H9 (cell line): ENCODE measurements at regions not wholly inside any gene's neighbourhood (a gene's known extent, or its start where the extent isn't known, plus 50 kb on each side); places are given as distances from the start of the nearest gene placed in this dataset.

Experiments used
- DNase-seq: peaks from one replicate; pipeline ENCODE4 v3.0.0-alpha.2; 2017
- H2AFZ ChIP-seq: one replicate; pipeline ENCODE4 v1.6.1; 2013; ENCODE audit warnings: mild to moderate bottlenecking, low read length, control low read depth, moderate library complexity
- H2AK5ac ChIP-seq: 2 replicates; pipeline ENCODE4 v1.6.1; 2013; ENCODE audit warnings: low read length, control low read depth, mixed read lengths; ENCODE audit not compliant: insufficient read length
- H2BK120ac ChIP-seq: one replicate; pipeline ENCODE4 v1.6.1; 2013; ENCODE audit warnings: low read depth, mild to moderate bottlenecking, low read length, control low read depth, inconsistent platforms; ENCODE audit not compliant: poor library complexity, severe bottlenecking
- H2BK12ac ChIP-seq: 2 replicates; pipeline ENCODE4 v1.6.1; 2013; ENCODE audit warnings: low read length, control low read depth, mixed read lengths, low read depth; ENCODE audit not compliant: insufficient read length
- H2BK15ac ChIP-seq: 2 replicates; pipeline ENCODE4 v1.6.1; 2013; ENCODE audit warnings: low read depth, low read length, control low read depth
- H2BK20ac ChIP-seq: one replicate; pipeline ENCODE4 v1.6.1; 2013; ENCODE audit warnings: low read depth, mild to moderate bottlenecking, low read length, control low read depth, inconsistent platforms; ENCODE audit not compliant: poor library complexity, severe bottlenecking
- H2BK5ac ChIP-seq: 2 replicates; pipeline ENCODE4 v1.6.1; 2013; ENCODE audit warnings: low read length, control low read depth, mixed read lengths; ENCODE audit not compliant: insufficient read length
- H3K14ac ChIP-seq: 2 replicates; pipeline ENCODE4 v1.6.1; 2013; ENCODE audit warnings: low read length, control low read depth; ENCODE audit not compliant: insufficient read depth
- H3K18ac ChIP-seq: 2 replicates; pipeline ENCODE4 v1.6.1; 2013; ENCODE audit warnings: low read depth, mild to moderate bottlenecking, mixed read lengths, low read length, control low read depth; ENCODE audit not compliant: insufficient read length
- H3K23ac ChIP-seq: 2 replicates; pipeline ENCODE4 v1.6.1; 2013; ENCODE audit warnings: low read length, control low read depth, mixed read lengths, low read depth; ENCODE audit not compliant: insufficient read length
- H3K23me2 ChIP-seq: 2 replicates; pipeline ENCODE4 v1.6.1; 2013; ENCODE audit warnings: low read depth, mild to moderate bottlenecking, mixed read lengths, low read length, control low read depth; ENCODE audit not compliant: insufficient read length, poor library complexity, severe bottlenecking
- H3K27ac ChIP-seq: 2 replicates; pipeline ENCODE4 v1.5.1; 2013; ENCODE audit warnings: low read length, control low read depth, mixed read lengths, low read depth; ENCODE audit not compliant: insufficient read length
- H3K27me3 ChIP-seq: 2 replicates; pipeline ENCODE4 v1.6.1; 2013; ENCODE audit warnings: low read length, control low read depth, inconsistent platforms; ENCODE audit not compliant: insufficient read depth
- H3K4ac ChIP-seq: 2 replicates; pipeline ENCODE4 v1.6.1; 2013; ENCODE audit warnings: low read depth, mild to moderate bottlenecking, control low read depth, inconsistent platforms, low read length, moderate library complexity
- H3K4me1 ChIP-seq: 2 replicates; pipeline ENCODE4 v1.6.1; 2013; ENCODE audit warnings: low read length, control low read depth, inconsistent platforms; ENCODE audit not compliant: insufficient read depth
- H3K4me2 ChIP-seq: 2 replicates; pipeline ENCODE4 v1.6.1; 2013; ENCODE audit warnings: low read length, control low read depth, mixed read lengths; ENCODE audit not compliant: insufficient read length, insufficient read depth
- H3K56ac ChIP-seq: 2 replicates; pipeline ENCODE4 v1.6.1; 2013; ENCODE audit warnings: low read depth, mild to moderate bottlenecking, mixed read lengths, low read length, control low read depth; ENCODE audit not compliant: insufficient read length
- H3K79me1 ChIP-seq: 2 replicates; pipeline ENCODE4 v1.6.1; 2013; ENCODE audit warnings: low read depth, mild to moderate bottlenecking, moderate library complexity, low read length, control low read depth, inconsistent platforms; ENCODE audit not compliant: insufficient read depth, poor library complexity, severe bottlenecking
- H3K79me2 ChIP-seq: 2 replicates; pipeline ENCODE4 v1.6.1; 2013; ENCODE audit warnings: low read length, control low read depth, inconsistent platforms; ENCODE audit not compliant: insufficient read depth
- H3K9ac ChIP-seq: 2 replicates; pipeline ENCODE4 v1.6.1; 2013; ENCODE audit warnings: low read length, control low read depth, mixed read lengths; ENCODE audit not compliant: insufficient read length; ENCODE audit errors: extremely low read depth
- H3K9me3 ChIP-seq: one replicate; pipeline ENCODE4 v1.6.1; 2013; ENCODE audit warnings: low read depth, low read length, inconsistent platforms; ENCODE audit not compliant: control insufficient read depth
- H3T11ph ChIP-seq: one replicate; pipeline ENCODE4 v1.6.1; 2013; ENCODE audit warnings: mild to moderate bottlenecking, low read length, control low read depth, inconsistent platforms
- H4K20me1 ChIP-seq: one replicate; pipeline ENCODE4 v1.6.1; 2013; ENCODE audit not compliant: control insufficient read depth, insufficient read length, insufficient read depth
- H4K5ac ChIP-seq: 2 replicates; pipeline ENCODE4 v1.6.1; 2013; ENCODE audit warnings: low read depth, mild to moderate bottlenecking, mixed read lengths, low read length, control low read depth; ENCODE audit not compliant: insufficient read length
- H4K8ac ChIP-seq: replicated peaks from 2 replicates; pipeline ENCODE4 v1.6.1; 2013; ENCODE audit warnings: low read length, control low read depth, mixed read lengths, low read depth; ENCODE audit not compliant: insufficient read length
- H4K91ac ChIP-seq: 2 replicates; pipeline ENCODE4 v1.6.1; 2013; ENCODE audit warnings: low read depth, mild to moderate bottlenecking, moderate library complexity, mixed read lengths, low read length, control low read depth; ENCODE audit not compliant: insufficient read length
- H3K27ac Mint-ChIP-seq, 3 experiments: 2 replicates in 2 of 3; 3 replicates in 1 of 3; pipeline ENCODE4 v1.8.0; 2020 to 2021; ENCODE audit warnings: mixed read lengths in 3 of 3, mild to moderate bottlenecking in 1 of 3, moderate library complexity in 1 of 3
- H3K27me3 Mint-ChIP-seq: 2 replicates; pipeline ENCODE4 v1.8.0; 2021; ENCODE audit warnings: low read depth, mild to moderate bottlenecking, moderate library complexity, mixed read lengths
- H3K36me3 Mint-ChIP-seq, 3 experiments: 2 replicates in 2 of 3; 3 replicates in 1 of 3; pipeline ENCODE4 v1.8.0; 2020 to 2021; ENCODE audit warnings: low read depth in 3 of 3, mixed read lengths in 3 of 3; ENCODE audit not compliant: insufficient read depth in 1 of 3
- H3K4me1 Mint-ChIP-seq, 2 experiments: 2 replicates each; pipeline ENCODE4 v1.8.0; 2020; ENCODE audit warnings: mixed read lengths in 2 of 2
- H3K4me3 Mint-ChIP-seq, 2 experiments: 2 replicates in 1 of 2; 3 replicates in 1 of 2; pipeline ENCODE4 v1.8.0; 2020 to 2021; ENCODE audit warnings: mild to moderate bottlenecking in 2 of 2, mixed read lengths in 2 of 2, moderate library complexity in 1 of 2
- H3K9me3 Mint-ChIP-seq, 2 experiments: 2 replicates in 1 of 2; 3 replicates in 1 of 2; pipeline ENCODE4 v1.8.0; 2020; ENCODE audit warnings: mild to moderate bottlenecking in 2 of 2, mixed read lengths in 2 of 2, moderate library complexity in 1 of 2
- WGBS: extraction: QIAGEN DNeasy Blood & Tissue Kit; methylation state at CpG from one replicate; pipeline ENCODE4 v1.1.7; 2013; ENCODE audit warnings: missing lambda C conversion rate, low lambda C conversion rate, mixed read lengths; ENCODE audit not compliant: insufficient read length; ENCODE audit errors: extremely low coverage; 5-methylcytosine and 5-hydroxymethylcytosine counted together
- TF ChIP-seq, protein P1 (sequence below): fragments of 200-600 bp; sonication (generic); conservative IDR thresholded peaks from 3 replicates; pipeline ENCODE4 v1.8.0; 2021; ENCODE audit warnings: antibody characterized with exemption, mild to moderate bottlenecking

DNA sequence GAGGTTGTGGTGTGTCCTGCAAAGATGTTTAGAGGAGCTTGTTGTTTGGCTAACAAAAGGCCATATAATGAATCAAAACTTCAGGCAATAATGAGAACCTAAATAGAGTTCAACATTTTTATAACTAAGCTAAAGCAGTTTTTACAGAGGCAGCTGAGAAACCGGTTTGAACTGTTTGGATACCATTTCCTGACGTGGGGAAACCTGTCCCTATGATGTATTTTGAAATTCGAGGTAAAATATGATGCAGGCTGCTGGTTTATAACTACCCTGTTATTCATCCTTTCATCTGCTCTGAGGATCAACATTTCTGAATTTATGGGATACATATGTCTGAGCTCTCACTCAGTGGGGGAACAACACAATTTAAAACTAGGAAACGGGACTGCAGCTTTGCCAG, 289.5 kb upstream of the IRX2 start:
- H3K4me1 ChIP-seq = no peaks in the 10 kb centered on the region
- no peaks in the 10 kb centered on the region for H3K27me3 ChIP-seq
- no peak overlapping the region for H3K56ac ChIP-seq
- DNase-seq = no peak
- no peak overlapping the region for H3K18ac ChIP-seq
- no peak overlapping the region for H3K27ac Mint-ChIP-seq
- no peak overlapping the region for H4K8ac ChIP-seq
- no peak overlapping the region for H2BK120ac ChIP-seq
- no peak overlapping the region for H4K91ac ChIP-seq
- H2BK20ac ChIP-seq = no peak overlapping the region
- no peak overlapping the region for H3T11ph ChIP-seq
- no peaks in the 10 kb centered on the region for H3K79me2 ChIP-seq
- WGBS = no CpG with 5 or more reads among the region's 4 CpGs
- H3K36me3 Mint-ChIP-seq = no peaks in the 10 kb centered on the region
- H4K20me1 ChIP-seq = no peaks in the 10 kb centered on the region
- H3K4ac ChIP-seq = no peak overlapping the region
- H3K4me3 Mint-ChIP-seq = no peak overlapping the region
- H2BK5ac ChIP-seq = no peak overlapping the region
- no peak overlapping the region for H2BK15ac ChIP-seq
- no peak overlapping the region for H3K27ac ChIP-seq
- no peaks in the 10 kb centered on the region for H3K79me1 ChIP-seq
- no peaks in the 10 kb centered on the region; a peak in 1 of 4 replicates for H3K4me1 Mint-ChIP-seq
- H3K27me3 Mint-ChIP-seq = no peaks in the 10 kb centered on the region; the same call in 1 of the 2 replicates
- H2AFZ ChIP-seq = no peak overlapping the region
- no peak overlapping the region for H3K23ac ChIP-seq
- H3K9me3 ChIP-seq = no peaks in the 10 kb centered on the region
- H4K5ac ChIP-seq = no peak overlapping the region
- H3K4me2 ChIP-seq = no peak overlapping the region
- TF ChIP-seq, protein P1, sequence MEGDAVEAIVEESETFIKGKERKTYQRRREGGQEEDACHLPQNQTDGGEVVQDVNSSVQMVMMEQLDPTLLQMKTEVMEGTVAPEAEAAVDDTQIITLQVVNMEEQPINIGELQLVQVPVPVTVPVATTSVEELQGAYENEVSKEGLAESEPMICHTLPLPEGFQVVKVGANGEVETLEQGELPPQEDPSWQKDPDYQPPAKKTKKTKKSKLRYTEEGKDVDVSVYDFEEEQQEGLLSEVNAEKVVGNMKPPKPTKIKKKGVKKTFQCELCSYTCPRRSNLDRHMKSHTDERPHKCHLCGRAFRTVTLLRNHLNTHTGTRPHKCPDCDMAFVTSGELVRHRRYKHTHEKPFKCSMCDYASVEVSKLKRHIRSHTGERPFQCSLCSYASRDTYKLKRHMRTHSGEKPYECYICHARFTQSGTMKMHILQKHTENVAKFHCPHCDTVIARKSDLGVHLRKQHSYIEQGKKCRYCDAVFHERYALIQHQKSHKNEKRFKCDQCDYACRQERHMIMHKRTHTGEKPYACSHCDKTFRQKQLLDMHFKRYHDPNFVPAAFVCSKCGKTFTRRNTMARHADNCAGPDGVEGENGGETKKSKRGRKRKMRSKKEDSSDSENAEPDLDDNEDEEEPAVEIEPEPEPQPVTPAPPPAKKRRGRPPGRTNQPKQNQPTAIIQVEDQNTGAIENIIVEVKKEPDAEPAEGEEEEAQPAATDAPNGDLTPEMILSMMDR = no peak
- no peak overlapping the region for H2BK12ac ChIP-seq
- H3K9ac ChIP-seq = no peak overlapping the region
- H3K9me3 Mint-ChIP-seq = no peaks in the 10 kb centered on the region
- no peak overlapping the region for H3K14ac ChIP-seq
- no peak overlapping the region for H2AK5ac ChIP-seq
- H3K23me2 ChIP-seq = no peaks in the 10 kb centered on the region
